GM12878 (cell line): ENCODE measurements at regions not wholly inside any gene's neighbourhood (a gene's known extent, or its start where the extent isn't known, plus 50 kb on each side); places are given as distances from the start of the nearest gene placed in this dataset.

Experiments
- EGR1 ChIP-seq, 2 experiments: IDR thresholded peaks; 1 replicate in 1 of 2; 2 replicates in 1 of 2; pipeline ENCODE4 v1.6.1; 2011 to 2012; ENCODE audit warnings: low read depth in 2 of 2, low read length in 2 of 2, borderline replicate concordance in 1 of 2, mild to moderate bottlenecking in 1 of 2, moderate library complexity in 1 of 2
- MEF2A ChIP-seq: IDR thresholded peaks from 2 replicates; pipeline ENCODE4 v1.6.1; 2011; ENCODE audit warnings: low read depth, mild to moderate bottlenecking, low read length, moderate library complexity; ENCODE audit not compliant: insufficient read depth
- POLR2A ChIP-seq: IDR thresholded peaks from 2 replicates; pipeline ENCODE4 v1.6.1; 2011; ENCODE audit warnings: low read depth, mild to moderate bottlenecking, low read length
- TAF1 ChIP-seq: IDR thresholded peaks from 2 replicates; pipeline ENCODE4 v1.6.1; 2011; ENCODE audit warnings: mild to moderate bottlenecking, low read depth, low read length, borderline replicate concordance
- USF2 ChIP-seq: IDR thresholded peaks from 2 replicates; pipeline ENCODE4 v1.6.1; 2011; ENCODE audit warnings: low read depth, low read length, improper control_type of control experiment, borderline replicate concordance
- ZBED1 ChIP-seq: IDR thresholded peaks from 2 replicates; pipeline ENCODE4 v1.6.1; 2016; ENCODE audit warnings: borderline replicate concordance
- ZNF687 ChIP-seq: fragments of 450-650 bp; IDR thresholded peaks from 2 replicates; pipeline ENCODE4 v1.6.1; 2017; ENCODE audit warnings: mild to moderate bottlenecking, moderate library complexity

GRCh38 chr2:175465101-175465500 is 283.6 kb upstream of the ATP5MC3 start:
- TF ChIP-seq POLR2A (no peak), EGR1 (IDR thresholded peaks at IDR 0.05; ENCODE audit: borderline replicate concordance in 1 of 2, low read depth in 2 of 2, low read length in 2 of 2) (no peak), TAF1 (no peak), ZBED1 (no peak), ZNF687 (no peak), MEF2A (no peak), USF2 (no peak)
